ENCODE measurements at regions not wholly inside any gene's neighbourhood (a gene's known extent, or its start where the extent isn't known, plus 50 kb on each side); places are given as distances from the start of the nearest gene placed in this dataset.

- no peak overlapping the region for H3K27ac Mint-ChIP-seq
- H3K27me3 Mint-ChIP-seq: peaks cover 5% of the 10 kb centered on the region
- no peaks in the 10 kb centered on the region for H3K36me3 Mint-ChIP-seq
- H3K4me3 Mint-ChIP-seq: no peak overlapping the region
- DNase-seq: no peak
- no peaks in the 10 kb centered on the region for H3K9me3 Mint-ChIP-seq
- no peaks in the 10 kb centered on the region for H3K4me1 Mint-ChIP-seq
These were observed 58.3 kb upstream of the BRD7 start for GRCh38 chr16:50427107-50427506.

- no peak for DNase-seq
- H3K4me3 Mint-ChIP-seq: no peak overlapping the region
- H3K9me3 Mint-ChIP-seq: no peaks in the 10 kb centered on the region
- H3K27me3 Mint-ChIP-seq: peaks cover 5% of the 10 kb centered on the region
- no peaks in the 10 kb centered on the region for H3K36me3 Mint-ChIP-seq
- H3K27ac Mint-ChIP-seq: no peak overlapping the region
- no peaks in the 10 kb centered on the region for H3K4me1 Mint-ChIP-seq
These were observed 56.9 kb upstream of the BRD7 start for GRCh38 chr16:50425648-50426047.

- Mint-ChIP-seq H3K36me3 (peaks cover 2% of the 10 kb centered on the region), H3K27me3 (peaks cover 5% of the 10 kb centered on the region), H3K4me3 (no peak overlapping the region), H3K27ac (no peak overlapping the region), H3K4me1 (no peaks in the 10 kb centered on the region), H3K9me3 (peaks cover 3% of the 10 kb centered on the region)
- DNase-seq: no peak
These were observed 56.3 kb upstream of the BRD7 start for GRCh38 chr16:50425044-50425443.

DNA sequence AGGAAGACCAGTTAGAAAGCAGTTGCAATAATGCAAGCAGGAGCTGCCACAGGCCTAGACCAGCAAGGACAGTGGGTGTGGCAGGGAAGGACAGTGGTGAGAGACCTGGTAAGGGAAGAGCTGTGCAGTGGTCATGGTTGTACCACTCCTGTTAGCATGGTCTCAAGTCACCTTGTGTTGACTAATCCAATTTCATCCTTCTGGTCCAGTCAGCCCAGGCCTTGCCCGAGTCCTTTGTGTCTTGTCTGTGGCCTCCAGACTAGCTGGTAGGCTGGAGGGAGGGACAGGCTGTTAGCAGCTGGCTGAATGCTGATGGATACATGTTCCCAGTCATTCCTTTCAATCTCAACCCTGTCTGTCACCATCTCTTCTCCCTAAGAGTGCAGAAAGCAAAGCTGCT lies 54.1 kb upstream of the BRD7 start:
- Mint-ChIP-seq H3K4me1 (no peaks in the 10 kb centered on the region), H3K27ac (no peak overlapping the region), H3K27me3 (peaks cover 5% of the 10 kb centered on the region), H3K36me3 (peaks cover 12% of the 10 kb centered on the region), H3K9me3 (peaks cover 22% of the 10 kb centered on the region), H3K4me3 (no peak overlapping the region)
- DNase-seq: no peak

DNA sequence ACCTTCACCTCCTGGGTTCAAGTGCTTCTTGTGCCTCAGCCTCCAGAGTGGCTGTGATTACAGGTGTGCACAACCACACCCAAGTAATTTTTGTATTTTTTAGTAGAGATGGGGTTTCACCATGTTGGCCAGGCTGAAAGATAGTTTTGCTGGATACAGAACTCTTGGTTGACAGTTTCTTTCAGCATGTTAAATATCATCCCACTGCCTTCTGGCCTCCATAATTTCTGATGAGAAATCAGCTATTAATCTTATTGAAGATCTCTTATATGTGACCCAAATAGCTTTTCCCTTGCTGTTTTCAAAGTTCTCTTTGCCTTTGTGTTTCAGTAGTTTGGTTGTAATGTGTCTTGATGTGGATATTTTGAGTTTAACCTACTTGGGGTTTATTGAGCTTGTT lies 50.3 kb upstream of the BRD7 start:
- Mint-ChIP-seq H3K27me3 (no peaks in the 10 kb centered on the region), H3K36me3 (peaks cover 13% of the 10 kb centered on the region), H3K27ac (no peak overlapping the region), H3K4me1 (no peaks in the 10 kb centered on the region), H3K4me3 (no peak overlapping the region), H3K9me3 (peaks cover 41% of the 10 kb centered on the region)
- DNase-seq: no peak
